H1 (cell line): ENCODE measurements at regions not wholly inside any gene's neighbourhood (a gene's known extent, or its start where the extent isn't known, plus 50 kb on each side); places are given as distances from the start of the nearest gene placed in this dataset.

ENCODE experiments used
- CTCF ChIA-PET: fragments of 300-600 bp; sonication (Branson Sonifier 250); formaldehyde crosslinking; loops from one replicate; lab custom pipeline; 2021; ENCODE audit not compliant: partially characterized antibody; lab: Charles Lee
- POLR2A ChIA-PET: fragments of 300-600 bp; sonication (Branson Sonifier 250); formaldehyde crosslinking; loops from one replicate; lab custom pipeline; 2021; ENCODE audit warnings: inconsistent platforms; ENCODE audit not compliant: partially characterized antibody; lab: Charles Lee
- DNase-seq, 2 experiments: peaks; one replicate each; pipeline versions ENCODE4 v3.0.0 to v3.0.0-alpha.2; 2010 to 2022; ENCODE audit warnings: low spot score in 2 of 2, low read depth in 1 of 2, mixed read lengths in 1 of 2
- FAIRE-seq: peaks from 2 replicates; lab custom pipeline; 2011; peaks lifted over from hg19 to GRCh38; lab: Jason Lieb, UNC
- H2AFZ ChIP-seq: 2 replicates; pipeline ENCODE4 v1.8.1; 2012; ENCODE audit warnings: low read length, inconsistent platforms
- H2AK5ac ChIP-seq: 2 replicates; pipeline ENCODE4 v1.6.1; 2013; ENCODE audit warnings: low read depth, low read length
- H2BK120ac ChIP-seq: replicated peaks from 2 replicates; pipeline ENCODE3; 2013; ENCODE audit warnings: low read depth, low read length, inconsistent platforms
- H2BK12ac ChIP-seq: 2 replicates; pipeline ENCODE4 v1.6.1; 2013; ENCODE audit warnings: low read depth, low read length
- H2BK15ac ChIP-seq: 2 replicates; pipeline ENCODE4 v1.6.1; 2013; ENCODE audit warnings: low read length
- H2BK20ac ChIP-seq: 2 replicates; pipeline ENCODE4 v1.6.1; 2013; ENCODE audit warnings: low read length
- H2BK5ac ChIP-seq: 2 replicates; pipeline ENCODE4 v1.6.1; 2013; ENCODE audit warnings: low read depth, low read length
- H3K14ac ChIP-seq: 2 replicates; pipeline ENCODE4 v1.6.1; 2013; ENCODE audit warnings: inconsistent platforms; ENCODE audit not compliant: insufficient read length
- H3K18ac ChIP-seq: 2 replicates; pipeline ENCODE4 v1.6.1; 2013; ENCODE audit warnings: low read length; ENCODE audit errors: extremely low read depth
- H3K23ac ChIP-seq: 2 replicates; pipeline ENCODE4 v1.6.1; 2013; ENCODE audit warnings: inconsistent platforms; ENCODE audit not compliant: insufficient read length
- H3K23me2 ChIP-seq: 2 replicates; pipeline ENCODE4 v1.6.1; 2013; ENCODE audit warnings: low read depth, low read length
- H3K27ac ChIP-seq: 2 replicates; pipeline ENCODE4 v1.6.1; 2011; ENCODE audit warnings: low read depth, low read length, inconsistent platforms
- H3K27me3 ChIP-seq, 4 experiments: replicated peaks in 1 of 4; 1 replicate in 1 of 4; 2 replicates in 3 of 4; pipeline versions ENCODE4 v1.6.1 to v1.8.1; 2011 to 2013; ENCODE audit warnings: low read length in 3 of 4, mild to moderate bottlenecking in 3 of 4, inconsistent platforms in 2 of 4, mixed read lengths in 2 of 4, moderate library complexity in 1 of 4; ENCODE audit not compliant: control insufficient read depth in 3 of 4, insufficient read depth in 3 of 4; ENCODE audit errors: extremely low read depth in 1 of 4
- H3K36me3 ChIP-seq, 4 experiments: 2 replicates each; pipeline versions ENCODE4 v1.6.1 to v1.8.1; 2011 to 2013; ENCODE audit warnings: mild to moderate bottlenecking in 4 of 4, low read length in 3 of 4, moderate library complexity in 2 of 4, control low read depth in 1 of 4, inconsistent platforms in 1 of 4; ENCODE audit not compliant: insufficient read depth in 4 of 4, control insufficient read depth in 2 of 4
- H3K4ac ChIP-seq: replicated peaks from 2 replicates; pipeline ENCODE3; 2013; ENCODE audit warnings: low read length, low read depth, mixed read lengths, inconsistent platforms; ENCODE audit not compliant: insufficient read length
- H3K4me1 ChIP-seq, 4 experiments: replicated peaks in 1 of 4; 1 replicate in 1 of 4; 2 replicates in 3 of 4; pipeline versions ENCODE4 v1.6.1 to v1.8.1; 2011 to 2013; ENCODE audit warnings: low read length in 3 of 4, inconsistent platforms in 2 of 4, mixed read lengths in 1 of 4; ENCODE audit not compliant: insufficient read depth in 4 of 4, control insufficient read depth in 3 of 4
- H3K4me2 ChIP-seq, 2 experiments: 2 replicates each; pipeline versions ENCODE4 v1.6.1 to v1.8.1; 2011 to 2013; ENCODE audit warnings: low read depth in 2 of 2, low read length in 2 of 2, control low read depth in 1 of 2, inconsistent platforms in 1 of 2, mild to moderate bottlenecking in 1 of 2; ENCODE audit not compliant: insufficient read depth in 1 of 2
- H3K4me3 ChIP-seq, 4 experiments: fragments of 200-600, 300-600 bp in 1 of 4; sonication (generic), shearing (Covaris generic), sonication (Bioruptor Twin) in 1 of 4; 2 replicates each; pipeline versions ENCODE4 v1.5.1 to v1.8.1; 2011 to 2016; ENCODE audit warnings: low read length in 4 of 4, low read depth in 3 of 4, control low read depth in 2 of 4, inconsistent platforms in 2 of 4, mild to moderate bottlenecking in 2 of 4, mixed read lengths in 1 of 4, moderate library complexity in 1 of 4; ENCODE audit not compliant: insufficient read depth in 2 of 4; ENCODE audit errors: extremely low read depth in 1 of 4
- H3K56ac ChIP-seq: replicated peaks from 2 replicates; pipeline ENCODE3; 2013; ENCODE audit warnings: low read depth, mild to moderate bottlenecking, mixed read lengths, low read length, inconsistent platforms; ENCODE audit not compliant: insufficient read length
- H3K79me1 ChIP-seq: 2 replicates; pipeline ENCODE4 v1.6.1; 2013; ENCODE audit warnings: low read depth, low read length, control low read depth
- H3K79me2 ChIP-seq, 2 experiments: 2 replicates each; pipeline versions ENCODE4 v1.6.1 to v1.8.1; 2012 to 2013; ENCODE audit warnings: low read length in 2 of 2, mild to moderate bottlenecking in 2 of 2, inconsistent platforms in 1 of 2; ENCODE audit not compliant: insufficient read depth in 2 of 2, control insufficient read depth in 1 of 2
- H3K9ac ChIP-seq, 4 experiments: replicated peaks in 1 of 4; 1 replicate in 1 of 4; 2 replicates in 3 of 4; pipeline versions ENCODE4 v1.6.1 to v1.8.1; 2011 to 2013; ENCODE audit warnings: low read depth in 3 of 4, low read length in 3 of 4, control low read depth in 2 of 4, mild to moderate bottlenecking in 2 of 4, moderate library complexity in 2 of 4, inconsistent platforms in 1 of 4; ENCODE audit errors: extremely low read depth in 1 of 4
- H3K9me3 ChIP-seq, 2 experiments: 2 replicates each; pipeline versions ENCODE4 v1.6.1 to v1.8.1; 2012 to 2013; ENCODE audit warnings: mild to moderate bottlenecking in 2 of 2, moderate library complexity in 2 of 2, control low read depth in 1 of 2, inconsistent platforms in 1 of 2, low read depth in 1 of 2, low read length in 1 of 2, mixed read lengths in 1 of 2; ENCODE audit not compliant: insufficient read depth in 2 of 2
- H4K20me1 ChIP-seq, 2 experiments: replicated peaks in 1 of 2; 2 replicates each; pipeline versions ENCODE3 to v1.8.1; 2011 to 2013; ENCODE audit warnings: inconsistent platforms in 2 of 2, low read length in 2 of 2, mild to moderate bottlenecking in 1 of 2; ENCODE audit not compliant: insufficient read depth in 2 of 2, control insufficient read depth in 1 of 2
- H4K5ac ChIP-seq: 2 replicates; pipeline ENCODE4 v1.6.1; 2013; ENCODE audit warnings: low read length, low read depth, mixed read lengths, inconsistent platforms; ENCODE audit not compliant: insufficient read length
- H4K8ac ChIP-seq: 2 replicates; pipeline ENCODE4 v1.8.0; 2013; ENCODE audit warnings: mild to moderate bottlenecking, moderate library complexity, low read length, inconsistent platforms; ENCODE audit not compliant: insufficient read depth; ENCODE audit errors: extremely low read depth
- H4K91ac ChIP-seq: replicated peaks from 2 replicates; pipeline ENCODE3; 2013; ENCODE audit warnings: low read length, mixed read lengths, inconsistent platforms; ENCODE audit not compliant: insufficient read length
- ATF3 ChIP-seq: IDR thresholded peaks from 2 replicates; pipeline ENCODE4 v1.6.1; 2011; ENCODE audit warnings: low read depth, mild to moderate bottlenecking, low read length; ENCODE audit not compliant: insufficient read depth
- CBX8 ChIP-seq: fragments of 300-800, 300-1000 bp; sonication (generic); IDR thresholded peaks from 2 replicates; pipeline ENCODE4 v1.7.1; 2016; ENCODE audit warnings: low read depth, low read length, borderline replicate concordance
- CEBPB ChIP-seq: IDR thresholded peaks from 2 replicates; pipeline ENCODE4 v1.6.1; 2012; ENCODE audit warnings: low read depth, low read length
- CREB1 ChIP-seq: IDR thresholded peaks from 2 replicates; pipeline ENCODE4 v1.6.1; 2012; ENCODE audit warnings: inconsistent platforms
- GTF2F1 ChIP-seq: IDR thresholded peaks from 2 replicates; pipeline ENCODE4 v1.6.1; 2012; ENCODE audit warnings: low read depth, low read length, improper control_type of control experiment, borderline replicate concordance
- JUN ChIP-seq: IDR thresholded peaks from 2 replicates; pipeline ENCODE4 v1.6.1; 2011; ENCODE audit warnings: low read depth, mild to moderate bottlenecking, improper control_type of control experiment, low read length
- NANOG ChIP-seq: IDR thresholded peaks from 2 replicates; pipeline ENCODE4 v1.6.1; 2011; ENCODE audit warnings: low read length, low read depth, mild to moderate bottlenecking, inconsistent platforms; ENCODE audit not compliant: insufficient read depth, poor library complexity, severe bottlenecking
- POU5F1 ChIP-seq: IDR thresholded peaks from 2 replicates; pipeline ENCODE4 v1.6.1; 2011; ENCODE audit warnings: low read depth, mild to moderate bottlenecking, low read length, moderate library complexity
- RBBP5 ChIP-seq: IDR thresholded peaks from 2 replicates; pipeline ENCODE4 v1.7.1; 2012; ENCODE audit warnings: low read depth, mild to moderate bottlenecking, inconsistent platforms, low read length, moderate library complexity, borderline replicate concordance
- SIN3A ChIP-seq, 2 experiments: IDR thresholded peaks in 1 of 2; conservative IDR thresholded peaks in 1 of 2; 2 replicates each; pipeline ENCODE4 v1.6.1; 2011 to 2012; ENCODE audit warnings: low read length in 2 of 2, improper control_type of control experiment in 1 of 2, low read depth in 1 of 2, mild to moderate bottlenecking in 1 of 2
- SIX5 ChIP-seq: IDR thresholded peaks from 2 replicates; pipeline ENCODE4 v1.6.1; 2011; ENCODE audit warnings: mild to moderate bottlenecking, low read depth, low read length
- SP1 ChIP-seq: IDR thresholded peaks from 2 replicates; pipeline ENCODE4 v1.6.1; 2011; ENCODE audit warnings: low read depth, low read length
- SUZ12 ChIP-seq: fragments of 200-600 bp; sonication (generic); IDR thresholded peaks from 2 replicates; pipeline ENCODE4 v1.6.1; 2012; ENCODE audit warnings: mild to moderate bottlenecking, inconsistent platforms, low read length, moderate library complexity, mixed read lengths
- TBP ChIP-seq: IDR thresholded peaks from 2 replicates; pipeline ENCODE4 v1.6.1; 2011; ENCODE audit warnings: low read depth, low read length, improper control_type of control experiment
- ZNF274 ChIP-seq: IDR thresholded peaks from 2 replicates; pipeline ENCODE4 v1.7.0; 2012; ENCODE audit warnings: low read length, borderline replicate concordance; ENCODE audit errors: extremely low read depth
- WGBS, 2 experiments: shearing (Covaris generic) in 1 of 2; methylation state at CpG; one replicate each; pipeline versions ENCODE4 v1.1.6 to v1.1.7; 2013 to 2015; ENCODE audit warnings: low lambda C conversion rate in 2 of 2, mixed read lengths in 2 of 2, inconsistent platforms in 1 of 2, low coverage in 1 of 2, missing lambda C conversion rate in 1 of 2; ENCODE audit not compliant: insufficient replicate concordance in 2 of 2, insufficient coverage in 1 of 2, insufficient read length in 1 of 2; ENCODE audit errors: extremely low coverage in 1 of 2, missing lambda C conversion rate in 1 of 2; 5-methylcytosine and 5-hydroxymethylcytosine counted together

- CTCF ChIA-PET = no interaction called here
- Histone ChIP-seq H2AK5ac (no peak overlapping the region), H3K36me3 (no peaks in the 10 kb centered on the region), H3K56ac (no peak overlapping the region), H3K4me1 (no peaks in the 10 kb centered on the region), H3K18ac (no peak overlapping the region), H3K79me2 (no peaks in the 10 kb centered on the region), H3K14ac (no peak overlapping the region), H3K4me2 (no peak overlapping the region), H2BK5ac (no peak overlapping the region), H3K27me3 (no peaks in the 10 kb centered on the region), H3K27ac (no peak overlapping the region), H4K91ac (no peak overlapping the region), H3K23me2 (no peaks in the 10 kb centered on the region), H2BK120ac (no peak overlapping the region), H4K8ac (no peak overlapping the region), H3K9ac (no peak overlapping the region), H4K5ac (no peak overlapping the region), H3K4me3 (no peak overlapping the region), H2BK20ac (no peak overlapping the region), H4K20me1 (no peaks in the 10 kb centered on the region), H3K79me1 (no peaks in the 10 kb centered on the region), H2AFZ (no peak overlapping the region), H2BK15ac (no peak overlapping the region), H3K4ac (no peak overlapping the region), H3K23ac (no peak overlapping the region), H2BK12ac (no peak overlapping the region), H3K9me3 (no peaks in the 10 kb centered on the region)
- DNase-seq (no peak), FAIRE-seq (no peak)
- 93% methylated on average over 6 of the region's 6 CpGs; no CpG with 5 or more reads in 1 of the 2 experiments for WGBS, 2 experiments
- TF ChIP-seq ATF3 (no peak), SP1 (no peak), TBP (no peak), GTF2F1 (no peak), SIX5 (no peak), POU5F1 (no peak), CBX8 (no peak), SIN3A (conservative IDR thresholded peaks at IDR 0.05 in 1 of 2, IDR thresholded peaks at IDR 0.05 in 1 of 2; ENCODE audit: low read depth in 1 of 2, low read length in 2 of 2) (no peak), NANOG (no peak), CEBPB (no peak), ZNF274 (no peak), RBBP5 (no peak), SUZ12 (no peak), JUN (no peak), CREB1 (no peak)
- POLR2A ChIA-PET = no interaction called here
Observed at GRCh38 chr6:1124885-1125284, 187.0 kb upstream of the FOXQ1 start.
